Right lobe of liver (tissue), 4 donors: ENCODE measurements at regions not wholly inside any gene's neighbourhood (a gene's known extent, or its start where the extent isn't known, plus 50 kb on each side); places are given as distances from the start of the nearest gene placed in this dataset.

Experiments used
- CTCF ChIP-seq, 4 donors: fragments of 200-600 bp in 3 of 4; fragments of 450-650 bp in 1 of 4; IDR thresholded peaks; one replicate each; pipeline versions ENCODE4 v1.5.1 to v1.8.0; 2016 to 2022; ENCODE audit warnings: antibody characterized with exemption in 4 of 4, mild to moderate bottlenecking in 2 of 4
- POLR2A ChIP-seq: fragments of 450-650 bp; IDR thresholded peaks from one replicate; pipeline ENCODE4 v1.6.1; 2017; ENCODE audit warnings: antibody characterized with exemption, mild to moderate bottlenecking
- donor health status: DM: no; HTN: no; CAD: no.
- donor health status: DM: no; HTN: no; CAD: no.
- donor health status: DM: no; HTN: yes; CAD: no.

GRCh38 chr6:141026504-141026903, 1106.2 kb upstream of the GJE1 start:
- no peak for TF ChIP-seq POLR2A
- no peak for TF ChIP-seq CTCF (IDR thresholded peaks at IDR 0.05)
